MCF 10A (cell line): ENCODE measurements at regions not wholly inside any gene's neighbourhood (a gene's known extent, or its start where the extent isn't known, plus 50 kb on each side); places are given as distances from the start of the nearest gene placed in this dataset.

Experiments
- BruUV-seq: library from RNA; stranded (reverse); fragments of 400-500 nt; replicated peaks from 2 replicates; lab custom pipeline; 2021; lab: Mats Ljungman, UMichigan
- CTCF ChIA-PET: fragments of 300-600 bp; sonication (Branson Sonifier 250); formaldehyde crosslinking; extraction: SDS; loops from one replicate; lab custom pipeline; 2021; ENCODE audit warnings: antibody characterized with exemption, inconsistent platforms; lab: Yijun Ruan, JAX
- POLR2A ChIA-PET: fragments of 300-600, 350-650 bp; sonication (Branson Sonifier 250); formaldehyde crosslinking; extraction: SDS; loops from one replicate; lab custom pipeline; 2020; ENCODE audit warnings: antibody characterized with exemption, inconsistent platforms; lab: Yijun Ruan, JAX
- DNase-seq: peaks from one replicate; pipeline ENCODE4 v3.0.0-alpha.2; 2018; ENCODE audit not compliant: unreplicated experiment
- H3K27ac Mint-ChIP-seq: one replicate; pipeline ENCODE4 v1.8.0; 2022; ENCODE audit warnings: mild to moderate bottlenecking, low read depth, mixed read lengths; ENCODE audit not compliant: unreplicated experiment
- H3K27me3 Mint-ChIP-seq: one replicate; pipeline ENCODE4 v1.8.0; 2022; ENCODE audit warnings: mixed read lengths; ENCODE audit not compliant: insufficient read depth, unreplicated experiment
- H3K36me3 Mint-ChIP-seq: one replicate; pipeline ENCODE4 v1.8.0; 2022; ENCODE audit warnings: mild to moderate bottlenecking, moderate library complexity, mixed read lengths; ENCODE audit not compliant: insufficient read depth, unreplicated experiment
- H3K4me1 Mint-ChIP-seq: one replicate; pipeline ENCODE4 v1.8.0; 2022; ENCODE audit warnings: mixed read lengths; ENCODE audit not compliant: insufficient read depth, unreplicated experiment
- H3K4me3 Mint-ChIP-seq: one replicate; pipeline ENCODE4 v1.8.0; 2022; ENCODE audit warnings: mild to moderate bottlenecking, moderate library complexity, mixed read lengths; ENCODE audit not compliant: unreplicated experiment
- H3K9me3 Mint-ChIP-seq: one replicate; pipeline ENCODE4 v1.8.0; 2022; ENCODE audit warnings: mixed read lengths; ENCODE audit not compliant: unreplicated experiment
- intact Hi-C: fragments of 100-400 bp; cut with micrococcal nuclease; formaldehyde crosslinking; loops from 2 replicates; pipeline ENCODE4 v1.14.1; 2022
- TF ChIP-seq, protein P1 (sequence below): fragments of 200-600 bp; IDR thresholded peaks from one replicate; pipeline ENCODE4 v1.8.0; 2022; ENCODE audit warnings: antibody characterized with exemption, mild to moderate bottlenecking; ENCODE audit not compliant: unreplicated experiment

DNA sequence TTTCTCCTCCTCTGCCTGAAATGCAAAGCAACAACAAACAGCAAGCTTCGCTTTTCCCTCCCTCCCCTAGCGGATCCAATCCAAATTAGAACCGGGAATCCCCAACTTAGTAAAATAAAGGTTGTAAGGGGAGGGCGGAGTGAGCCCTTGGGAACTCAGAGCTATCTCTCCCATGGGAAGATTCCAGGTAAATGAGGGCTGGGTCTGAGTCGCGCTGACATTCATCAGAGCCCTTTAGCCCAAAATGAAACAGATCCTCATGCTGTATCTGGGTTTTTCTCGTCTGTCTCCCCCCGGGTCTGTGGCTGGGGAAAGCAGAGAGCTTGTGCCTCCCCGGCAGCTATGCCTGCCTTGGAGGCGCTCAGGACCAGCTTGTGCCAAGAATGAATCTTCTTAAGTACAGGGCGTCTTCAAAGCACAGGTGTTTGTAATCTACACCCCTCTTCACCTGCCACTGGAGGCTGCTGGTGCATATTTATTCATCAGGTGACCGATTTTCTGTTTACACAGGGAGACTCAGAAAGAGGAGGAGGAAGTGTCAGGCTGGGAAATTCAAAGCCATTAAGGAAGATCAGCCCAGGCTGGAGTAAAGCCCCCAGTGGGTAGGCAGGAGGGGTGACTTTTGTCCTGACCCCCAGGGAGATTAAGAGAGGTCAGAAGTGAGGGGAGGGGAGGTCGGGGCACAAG lies 55.0 kb upstream of the GSE1 start:
- TF ChIP-seq, protein P1, sequence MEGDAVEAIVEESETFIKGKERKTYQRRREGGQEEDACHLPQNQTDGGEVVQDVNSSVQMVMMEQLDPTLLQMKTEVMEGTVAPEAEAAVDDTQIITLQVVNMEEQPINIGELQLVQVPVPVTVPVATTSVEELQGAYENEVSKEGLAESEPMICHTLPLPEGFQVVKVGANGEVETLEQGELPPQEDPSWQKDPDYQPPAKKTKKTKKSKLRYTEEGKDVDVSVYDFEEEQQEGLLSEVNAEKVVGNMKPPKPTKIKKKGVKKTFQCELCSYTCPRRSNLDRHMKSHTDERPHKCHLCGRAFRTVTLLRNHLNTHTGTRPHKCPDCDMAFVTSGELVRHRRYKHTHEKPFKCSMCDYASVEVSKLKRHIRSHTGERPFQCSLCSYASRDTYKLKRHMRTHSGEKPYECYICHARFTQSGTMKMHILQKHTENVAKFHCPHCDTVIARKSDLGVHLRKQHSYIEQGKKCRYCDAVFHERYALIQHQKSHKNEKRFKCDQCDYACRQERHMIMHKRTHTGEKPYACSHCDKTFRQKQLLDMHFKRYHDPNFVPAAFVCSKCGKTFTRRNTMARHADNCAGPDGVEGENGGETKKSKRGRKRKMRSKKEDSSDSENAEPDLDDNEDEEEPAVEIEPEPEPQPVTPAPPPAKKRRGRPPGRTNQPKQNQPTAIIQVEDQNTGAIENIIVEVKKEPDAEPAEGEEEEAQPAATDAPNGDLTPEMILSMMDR, result no peak
- intact Hi-C loops, result loop anchor here (1.0 to 10.0 kb wide), 4 partner anchors 52 to 163 kb away; no protein-coding TSS in a partner anchor
- peaks cover 12% of the 10 kb centered on the region for H3K4me1 Mint-ChIP-seq
- peaks cover 6% of the 10 kb centered on the region for H3K36me3 Mint-ChIP-seq
- peak overlapping the region; percentile 35 for H3K27ac Mint-ChIP-seq
- BruUV-seq, result no TSS peak
- H3K4me3 Mint-ChIP-seq, result peak overlapping the region; percentile 91
- POLR2A ChIA-PET, result interaction anchor here (0.6 to 4.4 kb wide), 18 partner anchors 10 to 1107 kb away, joined by 3 to 68 read pairs (median 3); partner anchors contain the start of gene GSE1
- CTCF ChIA-PET, result interaction anchor here (0.7 to 2.2 kb wide), 15 partner anchors 43 to 443 kb away, joined by 3 to 22 read pairs (median 5); no protein-coding TSS in a partner anchor
- peak; percentile 47 for DNase-seq
- H3K27me3 Mint-ChIP-seq, result no peaks in the 10 kb centered on the region
- no peaks in the 10 kb centered on the region for H3K9me3 Mint-ChIP-seq

DNA sequence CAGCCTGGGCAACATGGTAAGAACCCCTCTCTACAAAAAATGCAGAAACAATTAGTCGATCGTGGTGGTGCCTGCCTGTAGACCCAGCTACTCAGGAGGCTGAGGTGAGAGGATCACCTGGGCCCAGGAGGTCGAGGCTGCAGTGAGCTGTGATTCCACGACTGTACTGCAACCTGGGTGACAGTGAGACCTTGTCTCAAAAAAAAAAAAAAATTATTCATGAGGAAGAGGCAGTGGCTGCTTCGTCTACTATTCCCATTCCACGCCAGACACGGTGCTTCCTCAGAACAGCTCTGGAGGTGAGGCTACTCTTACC lies 52.2 kb upstream of the GSE1 start:
- H3K27ac Mint-ChIP-seq, result no peak overlapping the region
- H3K27me3 Mint-ChIP-seq, result no peaks in the 10 kb centered on the region
- peaks cover 11% of the 10 kb centered on the region for H3K36me3 Mint-ChIP-seq
- H3K9me3 Mint-ChIP-seq, result no peaks in the 10 kb centered on the region
- TF ChIP-seq, protein P1, result no peak
- BruUV-seq, result no TSS peak
- intact Hi-C loops, result no loop called here
- DNase-seq, result no peak
- H3K4me3 Mint-ChIP-seq, result no peak overlapping the region
- peaks cover 19% of the 10 kb centered on the region for H3K4me1 Mint-ChIP-seq
- CTCF ChIA-PET, result interaction anchor here (0.6 to 4.0 kb wide), 4 partner anchors 49 to 139 kb away, joined by 3 to 18 read pairs (median 4); no protein-coding TSS in a partner anchor
- POLR2A ChIA-PET, result interaction anchor here (0.7 to 1.5 kb wide), 3 partner anchors 49 to 203 kb away, joined by 3 to 5 read pairs (median 4); no protein-coding TSS in a partner anchor

DNA sequence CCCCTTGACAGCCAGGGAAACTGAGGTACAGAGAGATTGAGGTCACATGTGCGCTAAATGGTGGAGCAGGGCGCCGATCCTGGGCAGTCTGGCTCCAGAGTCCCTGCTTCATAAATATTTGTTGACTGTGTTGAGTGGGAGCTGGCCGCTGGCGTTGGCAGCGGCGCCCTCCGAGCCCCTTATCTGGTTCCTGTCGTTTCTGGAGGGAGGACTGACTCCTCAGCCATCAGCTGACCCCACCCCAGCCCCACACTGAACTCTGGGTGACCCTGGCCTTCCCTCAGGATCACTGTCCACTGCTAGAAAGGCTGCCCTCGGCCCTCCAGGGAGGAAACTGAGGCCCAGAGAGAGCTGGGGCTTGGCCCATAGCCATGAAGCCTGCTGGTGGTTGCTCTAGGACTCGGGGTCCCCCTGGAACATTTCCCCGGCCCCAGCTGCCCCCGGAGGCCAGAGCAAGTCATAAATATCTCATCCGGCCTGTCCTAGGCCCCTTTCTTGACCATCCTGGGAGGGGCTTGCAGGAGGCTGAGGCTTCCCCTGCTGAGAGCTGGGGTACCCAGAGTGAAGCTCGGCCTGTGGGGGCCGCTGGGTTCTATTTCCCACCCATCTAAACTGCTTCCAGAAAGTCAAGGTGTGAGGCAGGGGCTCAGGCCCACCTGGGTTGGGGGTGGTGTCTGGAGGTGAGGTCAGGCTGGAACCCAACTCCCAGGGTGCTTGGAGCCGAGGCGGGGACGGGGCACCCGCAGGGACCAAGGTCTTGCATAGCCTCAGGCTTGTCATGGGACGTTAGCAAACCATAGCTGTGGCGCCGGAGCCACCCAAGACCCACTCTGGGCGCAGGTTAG lies 51.7 kb upstream of the GSE1 start:
- TF ChIP-seq, protein P1, result no peak
- intact Hi-C loops, result no loop called here
- H3K27me3 Mint-ChIP-seq, result no peaks in the 10 kb centered on the region
- no peaks in the 10 kb centered on the region for H3K9me3 Mint-ChIP-seq
- H3K27ac Mint-ChIP-seq, result no peak overlapping the region
- no peak for DNase-seq
- ChIA-PET CTCF (interaction anchor here (0.6 to 4.0 kb wide), 4 partner anchors 49 to 140 kb away, joined by 3 to 18 read pairs (median 4); no protein-coding TSS in a partner anchor), POLR2A (interaction anchor here (0.7 to 1.5 kb wide), 2 partner anchors 48 to 204 kb away, joined by 4 to 5 read pairs; no protein-coding TSS in a partner anchor)
- H3K4me3 Mint-ChIP-seq, result no peak overlapping the region
- BruUV-seq, result no TSS peak
- H3K4me1 Mint-ChIP-seq, result peaks cover 19% of the 10 kb centered on the region
- peaks cover 11% of the 10 kb centered on the region for H3K36me3 Mint-ChIP-seq
